ENCODE measurements at regions not wholly inside any gene's neighbourhood (a gene's known extent, or its start where the extent isn't known, plus 50 kb on each side); places are given as distances from the start of the nearest gene placed in this dataset.
"Not testable (repeated sequence)": the region's sequence is repeated elsewhere in the genome, so short reads cannot be mapped to it uniquely, and the experiment has no call there.

DNA sequence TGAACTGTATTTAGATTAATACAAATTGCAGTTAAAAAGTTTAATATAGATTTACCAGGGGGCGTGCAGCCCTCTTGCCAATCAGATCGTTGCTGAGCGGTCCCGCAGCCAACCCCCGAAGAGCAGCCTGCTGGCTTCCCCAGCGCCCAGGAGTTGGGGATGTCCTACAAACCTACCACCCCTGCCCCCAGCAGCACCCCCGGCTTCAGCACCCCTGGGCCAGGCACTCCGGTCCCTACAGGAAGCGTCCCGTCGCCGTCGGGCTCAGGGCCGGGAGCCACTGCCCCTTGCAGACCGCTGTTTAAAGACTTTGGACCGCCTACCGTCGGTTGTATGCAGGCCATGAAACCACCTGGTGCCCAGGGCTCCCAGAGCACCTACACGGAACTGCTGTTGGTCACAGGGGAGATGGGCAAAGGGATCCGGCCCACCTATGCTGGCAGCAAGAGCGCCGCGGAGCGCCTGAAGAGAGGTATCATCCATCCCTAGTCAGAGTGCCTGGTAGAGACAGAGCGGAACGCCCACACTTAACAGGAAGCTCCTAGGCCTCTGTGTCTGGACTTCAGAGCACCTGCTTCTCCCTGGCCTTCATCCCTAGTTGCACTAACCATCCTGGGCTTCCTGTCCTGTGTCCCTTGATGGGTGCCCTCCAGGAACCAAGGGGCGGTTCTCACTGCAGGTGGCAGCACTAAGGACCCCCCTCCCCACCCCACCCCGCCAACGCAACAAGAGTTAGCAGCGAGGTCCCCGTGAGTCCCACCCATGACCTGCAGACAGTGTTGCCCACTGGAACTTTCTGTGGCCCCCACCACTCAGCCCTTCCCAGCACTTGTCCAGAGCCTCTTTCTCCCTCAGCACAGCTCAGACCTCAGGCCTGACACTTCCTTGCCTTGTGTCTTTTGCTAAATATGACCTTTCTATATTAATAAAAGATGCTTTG is 91.5 kb upstream of the ZNG1F start:
- intact Hi-C loops (cut with DNase I); DNase-seq (ENCODE audit: low spot score): not testable (repeated sequence)
- ATAC-seq: peak; percentile 57

DNA sequence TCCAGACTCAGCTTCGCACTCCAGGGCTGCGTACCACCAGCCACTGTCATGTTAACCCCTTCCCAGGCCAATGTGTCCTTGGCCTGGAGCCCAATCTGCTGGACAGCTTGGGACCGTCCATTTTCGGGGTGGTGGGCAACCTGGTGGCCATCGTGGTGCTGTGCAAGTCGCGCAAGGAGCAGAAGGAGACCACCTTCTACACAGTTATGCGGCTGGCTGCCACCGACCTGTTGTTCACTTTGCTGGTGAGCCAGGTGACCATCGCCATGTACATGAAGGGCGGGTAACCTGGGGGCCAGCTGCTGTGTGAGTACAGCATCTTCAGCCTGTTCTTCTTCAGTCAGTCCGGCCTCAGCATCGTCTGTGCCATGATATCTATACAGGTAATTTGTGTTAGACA is 90.3 kb upstream of the ZNG1F start:
- intact Hi-C loops (cut with DNase I); DNase-seq (ENCODE audit: low spot score): not testable (repeated sequence)
- peak; percentile 59 for ATAC-seq

DNA sequence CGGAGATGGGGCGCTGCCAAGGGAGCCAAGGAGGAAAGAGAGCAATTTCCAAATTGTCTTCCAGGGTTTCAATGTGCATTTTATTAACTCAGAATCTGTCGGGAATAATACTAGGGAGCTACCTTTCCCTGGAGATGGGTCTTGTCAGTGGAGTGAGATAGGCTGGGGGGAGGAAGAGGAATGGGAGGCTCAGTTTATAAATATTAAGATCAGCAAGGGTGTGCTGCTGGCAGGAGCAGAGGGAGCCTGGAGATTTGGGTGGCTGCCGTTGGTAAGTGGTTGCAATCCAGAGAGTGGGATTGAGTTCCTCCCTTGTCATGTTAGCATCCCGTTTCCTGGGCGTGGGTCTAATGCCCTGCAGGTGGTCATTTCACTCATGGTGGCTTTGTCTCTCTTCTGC is 89.9 kb upstream of the ZNG1F start:
- intact Hi-C loops (cut with DNase I); ATAC-seq; DNase-seq (ENCODE audit: low spot score): not testable (repeated sequence)

DNA sequence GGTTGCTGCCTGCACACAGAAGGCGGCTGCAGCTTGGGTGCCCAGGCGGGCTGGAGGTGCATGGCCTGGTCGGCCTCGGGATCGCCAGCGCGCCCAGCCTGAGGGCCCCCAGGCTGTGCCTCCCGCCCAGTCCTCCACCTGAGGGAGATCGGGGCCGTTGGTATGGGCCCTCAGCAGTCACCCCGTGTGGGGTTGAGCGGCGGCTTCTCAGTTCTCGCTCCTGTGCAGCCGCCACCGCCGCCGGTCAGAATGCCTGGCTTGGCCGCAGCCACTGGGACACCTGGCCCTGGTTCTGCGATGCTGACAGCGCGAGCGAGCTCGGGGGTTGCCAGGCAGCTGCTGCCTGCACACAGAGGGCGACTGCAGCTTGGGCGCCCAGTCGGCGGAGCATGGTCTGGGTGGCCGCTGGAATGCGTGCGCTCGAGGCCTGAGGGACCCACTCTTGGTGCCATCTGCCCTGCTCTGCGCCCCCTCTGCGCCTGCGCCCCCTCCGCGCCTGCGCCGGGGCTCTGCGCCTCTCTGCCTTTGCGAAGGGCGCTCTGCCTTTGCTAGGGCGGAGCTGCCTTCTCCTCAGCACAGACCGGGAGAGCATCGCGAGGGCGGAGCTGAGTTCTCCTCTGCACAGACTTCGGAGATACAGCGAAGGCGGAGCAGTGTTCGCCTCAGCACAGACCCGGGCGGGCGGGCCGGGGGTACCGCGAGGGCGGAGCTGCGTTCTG is 84.6 kb upstream of the ZNG1F start:
- peak; percentile 73 for DNase-seq (ENCODE audit: low spot score)
- ATAC-seq: peak; percentile 100
- intact Hi-C loops (cut with DNase I): not testable (repeated sequence)

DNA sequence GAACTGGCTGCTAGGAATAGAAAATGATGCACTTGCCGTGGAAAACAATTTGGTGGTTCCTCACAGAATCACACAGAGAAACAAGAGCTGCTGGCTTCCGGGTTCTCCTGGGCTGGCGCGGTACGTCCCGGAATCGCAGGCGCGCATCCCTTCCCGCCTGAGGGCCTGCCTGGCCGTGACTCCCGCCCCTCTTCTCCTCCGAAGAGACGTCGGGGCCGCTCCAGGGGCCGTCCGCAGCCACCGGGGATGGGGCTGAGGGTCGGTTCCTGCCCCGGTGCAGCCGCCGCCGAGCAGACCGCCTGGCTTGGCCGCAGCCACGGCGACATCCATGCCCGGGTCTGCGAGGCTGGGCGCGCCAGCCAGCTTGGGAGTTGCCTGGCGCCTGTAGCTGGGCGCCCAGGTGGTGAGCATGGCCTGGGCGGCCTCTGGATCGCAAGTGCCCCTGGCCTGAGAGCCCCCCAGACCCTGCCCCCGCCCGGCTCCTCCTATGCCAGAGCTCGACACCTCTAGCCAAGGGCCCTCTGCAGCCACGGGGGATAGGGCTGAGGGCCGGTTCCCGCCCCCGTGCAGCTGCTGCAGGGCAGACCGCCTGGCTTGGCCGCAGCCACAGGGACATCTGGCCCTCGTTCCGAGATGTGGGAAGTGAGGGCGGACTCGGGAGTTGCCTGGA is 83.9 kb upstream of the ZNG1F start:
- intact Hi-C loops (cut with DNase I); ATAC-seq: not testable (repeated sequence)
- peak; percentile 67 for DNase-seq (ENCODE audit: low spot score)

DNA sequence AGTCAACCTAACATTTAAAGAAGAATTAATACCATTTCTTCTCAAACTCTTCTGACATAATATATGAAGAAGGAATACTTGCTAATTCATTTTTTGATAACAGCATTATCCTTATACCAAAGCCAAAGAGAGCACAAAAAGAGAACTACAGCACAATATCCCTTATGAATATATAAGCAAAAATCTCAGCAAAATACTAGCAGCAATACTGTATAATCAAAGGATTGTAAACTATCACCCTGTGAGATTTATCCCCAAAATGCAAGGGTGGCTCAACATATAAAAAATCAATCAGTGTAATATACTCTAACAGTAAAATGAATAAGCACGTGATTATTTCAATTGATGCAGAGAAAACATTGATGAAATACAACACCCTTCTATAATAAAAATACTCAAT is 81.9 kb upstream of the ZNG1F start:
- ATAC-seq; intact Hi-C loops (cut with DNase I): not testable (repeated sequence)

DNA sequence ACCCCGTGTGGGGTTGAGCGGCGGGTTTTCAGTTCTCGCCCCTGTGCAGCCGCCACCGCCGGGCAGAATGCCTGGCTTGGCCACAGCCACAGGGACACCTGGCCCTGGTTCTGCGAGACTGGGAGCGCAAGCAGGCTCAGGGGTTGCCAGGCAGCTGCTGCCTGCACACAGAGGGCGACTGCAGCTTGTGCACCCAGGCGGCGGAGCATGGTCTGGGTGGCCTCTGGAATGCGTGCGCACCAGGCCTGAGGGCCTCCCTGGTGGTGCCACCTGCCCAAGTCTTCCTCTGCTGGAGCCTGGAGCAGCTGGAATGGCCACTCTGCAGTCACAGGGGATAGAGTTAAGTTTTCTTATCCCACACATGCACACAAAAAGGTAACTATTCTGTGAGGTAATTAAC is 80.4 kb upstream of the ZNG1F start:
- intact Hi-C loops (cut with DNase I); DNase-seq (ENCODE audit: low spot score); ATAC-seq: not testable (repeated sequence)

More for the DNA sequence above, 81.9 kb upstream of the ZNG1F start:
- DNase-seq (ENCODE audit: low spot score): not testable (repeated sequence)

DNA sequence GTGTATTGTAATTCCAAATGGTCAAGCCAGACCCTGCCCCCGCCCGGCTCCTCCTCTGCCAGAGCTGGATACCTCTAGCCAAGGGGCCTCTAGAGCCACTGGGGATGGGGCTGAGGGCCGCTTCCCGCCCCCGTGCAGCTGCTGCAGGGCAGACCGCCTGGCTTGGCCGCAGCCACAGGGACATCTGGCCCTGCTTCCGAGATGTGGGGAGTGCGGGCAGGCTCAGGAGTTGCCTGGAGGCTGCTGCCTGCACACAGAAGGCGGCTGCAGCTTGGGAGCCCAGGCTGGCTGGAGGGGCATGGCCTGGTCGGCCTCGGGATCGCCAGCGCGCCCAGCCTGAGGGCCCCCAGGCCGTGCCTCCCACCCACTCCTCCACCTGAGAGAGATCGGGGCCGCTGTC is 79.9 kb upstream of the ZNG1F start:
- intact Hi-C loops (cut with DNase I); ATAC-seq; DNase-seq (ENCODE audit: low spot score): not testable (repeated sequence)

DNA sequence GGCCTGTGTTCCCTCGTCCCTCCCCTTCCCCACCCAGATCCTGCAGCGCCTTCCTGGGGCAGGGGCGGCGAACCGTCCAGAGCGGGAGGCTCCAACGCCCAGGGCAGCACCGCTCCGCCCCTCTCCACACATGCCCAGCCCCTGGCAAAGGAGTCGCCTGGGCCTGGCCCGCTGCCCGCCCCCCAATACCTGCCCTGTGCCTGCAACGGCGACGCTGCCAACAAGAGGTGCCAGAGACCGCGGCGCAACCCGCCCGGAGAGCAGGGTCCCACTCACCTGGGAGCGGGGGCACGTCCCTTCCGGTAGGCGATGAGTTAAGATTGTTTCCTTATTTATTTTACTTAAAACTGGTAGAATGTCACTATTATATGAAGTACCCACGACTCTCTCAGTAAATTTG is 77.5 kb upstream of the ZNG1F start:
- DNase-seq (ENCODE audit: low spot score); ATAC-seq; intact Hi-C loops (cut with DNase I): not testable (repeated sequence)

DNA sequence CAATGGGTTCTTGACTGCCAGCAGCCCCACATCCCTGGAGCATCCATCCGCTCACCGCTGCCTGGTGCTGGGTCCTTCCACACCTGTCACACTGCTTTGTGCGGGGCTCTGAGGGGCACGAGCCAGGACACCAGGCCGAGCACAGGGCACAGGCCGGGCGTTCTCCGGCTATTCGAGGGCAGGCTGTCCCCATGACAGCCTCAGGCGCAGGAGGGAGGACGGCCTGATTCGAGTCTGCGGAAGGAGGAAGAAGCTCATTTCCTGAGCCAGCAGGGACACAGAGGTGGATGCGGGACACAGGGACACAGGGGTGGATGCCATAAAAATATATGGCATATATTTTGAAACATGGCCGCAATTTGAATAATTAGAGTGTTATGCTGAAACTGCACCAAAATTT is 76.9 kb upstream of the ZNG1F start:
- DNase-seq (ENCODE audit: low spot score); intact Hi-C loops (cut with DNase I): not testable (repeated sequence)
- peak; percentile 53 for ATAC-seq

DNA sequence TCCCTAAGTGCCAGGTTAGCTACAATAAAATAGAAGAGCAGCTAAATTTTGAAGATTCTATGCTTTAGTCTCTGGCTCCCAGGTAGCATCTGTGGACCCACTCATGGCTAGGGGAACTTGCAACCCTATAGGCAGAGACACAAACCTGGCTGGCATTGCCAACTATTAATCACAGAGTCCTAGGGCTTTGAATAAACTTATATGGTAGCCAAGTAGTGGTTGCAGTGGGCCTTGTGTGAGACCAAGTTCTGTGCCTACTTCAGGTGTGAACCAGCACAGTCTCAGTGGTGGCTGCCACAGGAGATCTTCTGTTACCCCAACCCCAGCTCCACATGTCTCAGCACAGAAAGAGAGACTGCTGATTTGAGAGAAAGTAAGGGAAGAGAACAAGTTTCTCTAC is 62.9 kb upstream of the ZNG1F start:
- ATAC-seq; DNase-seq (ENCODE audit: low spot score); intact Hi-C loops (cut with DNase I): not testable (repeated sequence)

DNA sequence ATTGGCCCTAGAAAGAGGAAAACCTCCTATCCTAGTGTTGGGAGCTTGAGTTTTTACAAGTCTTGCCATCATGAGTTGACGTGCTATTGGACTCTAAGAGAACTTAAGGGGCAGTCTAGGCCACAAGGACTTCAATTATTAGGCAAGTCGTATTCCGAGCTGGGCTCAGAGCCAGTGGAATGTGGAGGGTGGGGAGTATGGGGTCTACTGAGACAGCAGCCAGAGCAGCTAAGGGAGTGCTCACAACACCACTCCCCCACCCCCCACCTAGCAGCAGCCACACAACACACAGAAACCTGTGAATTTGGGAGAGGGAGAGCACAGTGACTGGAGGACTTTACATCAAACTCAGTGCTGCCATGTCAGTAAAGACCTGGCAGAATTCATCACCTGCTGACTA is 62.0 kb upstream of the ZNG1F start:
- DNase-seq (ENCODE audit: low spot score); ATAC-seq; intact Hi-C loops (cut with DNase I): not testable (repeated sequence)

DNA sequence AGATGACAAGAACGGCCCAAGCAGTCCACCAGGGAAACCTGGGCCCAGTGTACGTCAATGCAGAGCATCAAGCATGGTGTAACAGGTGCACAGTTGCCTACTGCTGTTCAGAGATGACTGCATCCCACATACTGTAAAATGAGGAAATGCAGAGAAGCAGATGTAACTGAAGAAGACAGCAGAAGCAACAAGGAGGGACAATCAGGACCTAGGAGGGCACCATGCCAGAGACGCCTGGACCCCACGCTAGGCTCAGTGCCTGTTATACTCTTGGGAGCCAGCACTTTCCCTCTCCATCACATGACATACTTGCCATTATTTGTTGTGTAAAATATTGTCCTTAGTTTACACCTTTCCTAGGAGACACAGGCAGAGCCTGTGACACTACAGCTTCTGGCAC is 57.6 kb upstream of the ZNG1F start:
- intact Hi-C loops (cut with DNase I); DNase-seq (ENCODE audit: low spot score): not testable (repeated sequence)

More for the DNA sequence above, 57.6 kb upstream of the ZNG1F start:
- not testable (repeated sequence) for ATAC-seq

Data from sciatic nerve (tissue), 2 donors.